Caco-2 (cell line): ENCODE measurements at regions not wholly inside any gene's neighbourhood (a gene's known extent, or its start where the extent isn't known, plus 50 kb on each side); places are given as distances from the start of the nearest gene placed in this dataset.

ENCODE experiments used
- BruUV-seq: library from RNA; stranded (reverse); fragments of 400-500 nt; replicated peaks from 2 replicates; lab custom pipeline; 2021; lab: Mats Ljungman, UMichigan
- CTCF ChIA-PET: fragments of 300-600 bp; sonication (Branson Sonifier 250); formaldehyde crosslinking; loops from one replicate; lab custom pipeline; 2022; ENCODE audit warnings: antibody characterized with exemption; lab: Charles Lee
- POLR2A ChIA-PET: fragments of 300-600 bp; sonication (Branson Sonifier 250); formaldehyde crosslinking; loops from one replicate; lab custom pipeline; 2022; ENCODE audit warnings: antibody characterized with exemption; lab: Charles Lee
- DNase-seq, 2 experiments: peaks; one replicate each; pipeline versions ENCODE4 v3.0.0 to v3.0.0-alpha.2; 2020 to 2022
- H3K27me3 ChIP-seq: replicated peaks from 2 replicates; pipeline ENCODE4 v1.6.0; 2011; ENCODE audit warnings: low read length; ENCODE audit not compliant: control insufficient read depth, insufficient read depth
- H3K36me3 ChIP-seq: 2 replicates; pipeline ENCODE4 v1.5.1; 2011; ENCODE audit warnings: low read length; ENCODE audit not compliant: control insufficient read depth, insufficient read depth
- H3K4me1 ChIP-seq: fragments of 250-450 bp; sonication (Bioruptor Pico); 2 replicates; pipeline ENCODE4 v1.5.1; 2020; ENCODE audit warnings: mild to moderate bottlenecking
- H3K4me3 ChIP-seq: 2 replicates; pipeline ENCODE4 v1.5.1; 2011; ENCODE audit warnings: low read depth, mild to moderate bottlenecking, control low read depth, low read length
- H3K9me3 ChIP-seq: fragments of 250-450 bp; sonication (Bioruptor Pico); 2 replicates; pipeline ENCODE4 v1.5.1; 2020; ENCODE audit warnings: mild to moderate bottlenecking, moderate library complexity
- H3K27ac Mint-ChIP-seq: one replicate; pipeline ENCODE4 v1.8.0; 2022; ENCODE audit warnings: mixed read lengths; ENCODE audit not compliant: unreplicated experiment
- H3K27me3 Mint-ChIP-seq: one replicate; pipeline ENCODE4 v1.8.0; 2022; ENCODE audit warnings: mixed read lengths; ENCODE audit not compliant: insufficient read depth, unreplicated experiment
- H3K36me3 Mint-ChIP-seq: one replicate; pipeline ENCODE4 v1.8.0; 2022; ENCODE audit warnings: mild to moderate bottlenecking, mixed read lengths; ENCODE audit not compliant: insufficient read depth, unreplicated experiment
- H3K4me1 Mint-ChIP-seq: one replicate; pipeline ENCODE4 v1.8.0; 2022; ENCODE audit warnings: low read depth, mixed read lengths; ENCODE audit not compliant: unreplicated experiment
- H3K4me3 Mint-ChIP-seq: one replicate; pipeline ENCODE4 v1.8.0; 2022; ENCODE audit warnings: mild to moderate bottlenecking, moderate library complexity, mixed read lengths; ENCODE audit not compliant: unreplicated experiment
- H3K9me3 Mint-ChIP-seq: one replicate; pipeline ENCODE4 v1.8.0; 2022; ENCODE audit warnings: mixed read lengths; ENCODE audit not compliant: unreplicated experiment
- intact Hi-C: fragments of 100-400 bp; cut with micrococcal nuclease; formaldehyde crosslinking; loops from one replicate; pipeline ENCODE4 v1.10.0; 2022; ENCODE audit not compliant: unreplicated experiment
- TF ChIP-seq, protein P1 (sequence below), 2 experiments: fragments of 200-600 bp in 1 of 2; IDR thresholded peaks; 1 replicate in 1 of 2; 2 replicates in 1 of 2; pipeline versions ENCODE4 v1.5.1 to v1.8.0; 2011 to 2022; ENCODE audit warnings: antibody characterized with exemption in 1 of 2, control low read depth in 1 of 2, inconsistent platforms in 1 of 2, low read depth in 1 of 2, low read length in 1 of 2, mild to moderate bottlenecking in 1 of 2, moderate library complexity in 1 of 2; ENCODE audit not compliant: insufficient read depth in 1 of 2, severe bottlenecking in 1 of 2, unreplicated experiment in 1 of 2

DNA sequence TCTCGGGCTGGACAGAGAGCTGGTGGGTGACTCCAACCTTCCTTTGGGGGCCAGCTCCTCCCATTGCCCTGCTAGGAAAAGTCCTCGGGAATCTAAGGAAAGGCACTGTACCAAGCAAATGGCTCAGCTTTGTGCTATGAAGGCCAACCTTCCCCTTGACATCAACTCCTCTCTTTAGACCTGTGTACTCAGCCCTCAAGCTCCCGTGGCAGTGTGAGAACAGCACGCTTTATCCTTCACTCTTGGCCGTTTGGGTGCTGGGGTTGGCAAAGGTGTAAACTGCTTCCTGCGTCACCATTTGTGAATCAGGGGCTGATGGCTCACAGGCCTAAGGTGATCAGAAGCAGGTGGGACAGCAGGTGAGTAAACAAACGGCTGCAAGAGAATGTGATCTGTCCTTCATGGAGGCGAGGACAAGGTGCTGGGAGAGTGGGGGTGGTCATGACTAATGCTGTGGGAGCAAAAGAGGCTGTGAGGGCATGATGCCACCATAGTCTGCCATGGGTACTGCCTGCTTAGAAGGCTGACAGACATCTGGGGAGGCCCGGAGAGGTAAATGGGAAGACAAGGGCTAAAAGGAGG lies 165.2 kb upstream of the TPM1 start:
- H3K4me3 Mint-ChIP-seq, result no peak overlapping the region
- H3K27ac Mint-ChIP-seq, result peak overlapping the region; percentile 58
- BruUV-seq, result no TSS peak
- Histone ChIP-seq H3K4me1 (no peaks in the 10 kb centered on the region; the same call in 1 of the 2 replicates), H3K4me3 (no peak overlapping the region), H3K9me3 (no peaks in the 10 kb centered on the region), H3K27me3 (no peaks in the 10 kb centered on the region), H3K36me3 (no peaks in the 10 kb centered on the region)
- POLR2A ChIA-PET, result no interaction called here
- H3K9me3 Mint-ChIP-seq, result no peaks in the 10 kb centered on the region
- peaks cover 10% of the 10 kb centered on the region for H3K4me1 Mint-ChIP-seq
- H3K36me3 Mint-ChIP-seq, result no peaks in the 10 kb centered on the region
- CTCF ChIA-PET, result no interaction called here
- intact Hi-C loops, result no loop called here
- no peak for DNase-seq
- no peaks in the 10 kb centered on the region for H3K27me3 Mint-ChIP-seq
- TF ChIP-seq, protein P1, sequence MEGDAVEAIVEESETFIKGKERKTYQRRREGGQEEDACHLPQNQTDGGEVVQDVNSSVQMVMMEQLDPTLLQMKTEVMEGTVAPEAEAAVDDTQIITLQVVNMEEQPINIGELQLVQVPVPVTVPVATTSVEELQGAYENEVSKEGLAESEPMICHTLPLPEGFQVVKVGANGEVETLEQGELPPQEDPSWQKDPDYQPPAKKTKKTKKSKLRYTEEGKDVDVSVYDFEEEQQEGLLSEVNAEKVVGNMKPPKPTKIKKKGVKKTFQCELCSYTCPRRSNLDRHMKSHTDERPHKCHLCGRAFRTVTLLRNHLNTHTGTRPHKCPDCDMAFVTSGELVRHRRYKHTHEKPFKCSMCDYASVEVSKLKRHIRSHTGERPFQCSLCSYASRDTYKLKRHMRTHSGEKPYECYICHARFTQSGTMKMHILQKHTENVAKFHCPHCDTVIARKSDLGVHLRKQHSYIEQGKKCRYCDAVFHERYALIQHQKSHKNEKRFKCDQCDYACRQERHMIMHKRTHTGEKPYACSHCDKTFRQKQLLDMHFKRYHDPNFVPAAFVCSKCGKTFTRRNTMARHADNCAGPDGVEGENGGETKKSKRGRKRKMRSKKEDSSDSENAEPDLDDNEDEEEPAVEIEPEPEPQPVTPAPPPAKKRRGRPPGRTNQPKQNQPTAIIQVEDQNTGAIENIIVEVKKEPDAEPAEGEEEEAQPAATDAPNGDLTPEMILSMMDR (IDR thresholded peaks at IDR 0.05; ENCODE audit: insufficient read depth in 1 of 2, low read depth in 1 of 2, low read length in 1 of 2, severe bottlenecking in 1 of 2, unreplicated experiment in 1 of 2), result no peak

DNA sequence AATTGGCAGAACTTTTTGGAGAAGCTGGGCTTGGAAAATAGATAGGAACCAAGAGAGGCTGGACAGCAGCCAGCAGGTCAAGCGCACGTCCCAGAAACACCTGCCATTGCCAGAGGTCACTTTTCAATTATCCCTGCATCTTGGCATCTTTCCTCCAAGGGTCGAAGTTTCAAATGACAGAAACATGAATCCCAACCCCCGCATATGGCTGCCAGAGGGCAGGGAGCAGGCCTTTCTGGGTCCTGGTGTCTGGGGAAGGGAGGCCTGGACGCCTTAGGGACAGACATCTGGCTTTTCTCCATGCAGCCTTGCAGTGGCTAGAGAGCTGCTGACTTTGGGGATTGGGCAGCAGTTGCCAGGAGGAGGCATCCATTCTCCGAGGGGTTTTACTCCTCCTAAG lies 164.5 kb upstream of the TPM1 start:
- no peaks in the 10 kb centered on the region for H3K27me3 Mint-ChIP-seq
- Histone ChIP-seq H3K4me3 (no peak overlapping the region), H3K4me1 (peaks cover 3% of the 10 kb centered on the region; the same call in 1 of the 2 replicates), H3K27me3 (no peaks in the 10 kb centered on the region), H3K9me3 (no peaks in the 10 kb centered on the region), H3K36me3 (no peaks in the 10 kb centered on the region)
- H3K4me1 Mint-ChIP-seq, result peaks cover 10% of the 10 kb centered on the region
- no peak for DNase-seq
- no peaks in the 10 kb centered on the region for H3K36me3 Mint-ChIP-seq
- TF ChIP-seq, protein P1 (IDR thresholded peaks at IDR 0.05; ENCODE audit: insufficient read depth in 1 of 2, low read depth in 1 of 2, low read length in 1 of 2, severe bottlenecking in 1 of 2, unreplicated experiment in 1 of 2), result no peak
- no peaks in the 10 kb centered on the region for H3K9me3 Mint-ChIP-seq
- ChIA-PET CTCF (no interaction called here), POLR2A (no interaction called here)
- H3K4me3 Mint-ChIP-seq, result no peak overlapping the region
- no peak overlapping the region for H3K27ac Mint-ChIP-seq
- no TSS peak for BruUV-seq
- intact Hi-C loops, result no loop called here

DNA sequence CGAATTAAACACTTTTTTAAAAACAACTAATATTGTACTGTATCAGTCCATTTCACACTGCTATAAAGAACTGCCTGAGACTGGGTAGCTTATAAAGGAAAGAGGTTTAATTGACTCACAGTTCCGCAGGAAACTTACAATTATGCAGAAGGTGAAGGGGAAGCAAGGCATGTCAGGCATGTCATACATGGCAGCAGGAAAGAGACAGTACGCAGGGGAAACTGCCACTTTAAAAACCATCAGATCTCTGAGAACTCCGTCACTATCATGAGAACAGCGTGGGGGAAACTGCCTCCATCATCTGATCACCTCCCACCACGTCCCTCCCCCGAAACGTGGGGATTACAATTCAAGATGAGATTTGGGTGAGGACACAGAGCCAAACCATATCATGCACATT lies 162.8 kb upstream of the TPM1 start:
- no peaks in the 10 kb centered on the region for H3K9me3 ChIP-seq
- H3K4me1 ChIP-seq, result peaks cover 9% of the 10 kb centered on the region
- no peaks in the 10 kb centered on the region for H3K9me3 Mint-ChIP-seq
- H3K4me3 Mint-ChIP-seq, result no peak overlapping the region
- no TSS peak for BruUV-seq
- peaks cover 10% of the 10 kb centered on the region for H3K4me1 Mint-ChIP-seq
- no peak overlapping the region for H3K27ac Mint-ChIP-seq
- ChIA-PET POLR2A (no interaction called here), CTCF (interaction anchor here (0.9 kb wide), 1 partner anchor 35 kb away, joined by 3 read pairs; no protein-coding TSS in a partner anchor)
- no peaks in the 10 kb centered on the region for H3K36me3 Mint-ChIP-seq
- intact Hi-C loops, result no loop called here
- no peak overlapping the region for H3K4me3 ChIP-seq
- no peaks in the 10 kb centered on the region for H3K27me3 Mint-ChIP-seq
- H3K36me3 ChIP-seq, result no peaks in the 10 kb centered on the region
- H3K27me3 ChIP-seq, result no peaks in the 10 kb centered on the region
- DNase-seq, result no peak
- TF ChIP-seq, protein P1 (IDR thresholded peaks at IDR 0.05; ENCODE audit: insufficient read depth in 1 of 2, low read depth in 1 of 2, low read length in 1 of 2, severe bottlenecking in 1 of 2, unreplicated experiment in 1 of 2), result no peak
